ENCODE measurements at regions not wholly inside any gene's neighbourhood (a gene's known extent, or its start where the extent isn't known, plus 50 kb on each side); places are given as distances from the start of the nearest gene placed in this dataset.

GRCh38 chr6:167208819-167209576, 51.2 kb upstream of the GPR31 start:
- H3K4me3 ChIP-seq (ENCODE audit: low read depth, low read length), result no peak overlapping the region

DNA sequence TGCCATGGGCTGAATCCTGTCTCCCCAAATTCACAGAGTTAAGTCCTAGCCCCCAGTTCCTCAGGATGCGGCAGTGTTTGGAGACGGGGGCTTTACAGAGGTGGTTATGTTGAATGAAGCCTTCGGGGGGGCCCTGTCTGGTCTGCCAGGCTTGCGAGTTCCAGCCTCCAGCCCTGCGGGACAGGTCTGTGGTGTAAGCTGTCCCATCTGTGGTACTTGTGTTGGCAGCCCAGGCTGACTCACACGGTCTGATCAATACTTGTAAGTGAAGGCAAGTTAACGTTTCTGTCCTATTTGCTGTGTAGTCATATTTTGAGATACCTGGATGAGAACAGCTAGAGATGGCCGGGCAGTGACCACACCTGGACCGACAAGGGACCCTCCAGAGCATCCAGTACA, 51.8 kb upstream of the GPR31 start:
- TF ChIP-seq, protein P1, sequence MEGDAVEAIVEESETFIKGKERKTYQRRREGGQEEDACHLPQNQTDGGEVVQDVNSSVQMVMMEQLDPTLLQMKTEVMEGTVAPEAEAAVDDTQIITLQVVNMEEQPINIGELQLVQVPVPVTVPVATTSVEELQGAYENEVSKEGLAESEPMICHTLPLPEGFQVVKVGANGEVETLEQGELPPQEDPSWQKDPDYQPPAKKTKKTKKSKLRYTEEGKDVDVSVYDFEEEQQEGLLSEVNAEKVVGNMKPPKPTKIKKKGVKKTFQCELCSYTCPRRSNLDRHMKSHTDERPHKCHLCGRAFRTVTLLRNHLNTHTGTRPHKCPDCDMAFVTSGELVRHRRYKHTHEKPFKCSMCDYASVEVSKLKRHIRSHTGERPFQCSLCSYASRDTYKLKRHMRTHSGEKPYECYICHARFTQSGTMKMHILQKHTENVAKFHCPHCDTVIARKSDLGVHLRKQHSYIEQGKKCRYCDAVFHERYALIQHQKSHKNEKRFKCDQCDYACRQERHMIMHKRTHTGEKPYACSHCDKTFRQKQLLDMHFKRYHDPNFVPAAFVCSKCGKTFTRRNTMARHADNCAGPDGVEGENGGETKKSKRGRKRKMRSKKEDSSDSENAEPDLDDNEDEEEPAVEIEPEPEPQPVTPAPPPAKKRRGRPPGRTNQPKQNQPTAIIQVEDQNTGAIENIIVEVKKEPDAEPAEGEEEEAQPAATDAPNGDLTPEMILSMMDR (IDR thresholded peaks at IDR 0.05; ENCODE audit: low read depth, low read length), result no peak
- ChIA-PET POLR2A (no interaction called here), CTCF (no interaction called here)
- no peak overlapping the region for H3K4me3 ChIP-seq (ENCODE audit: low read depth, low read length)
- no peaks in the 10 kb centered on the region for H3K27me3 ChIP-seq (ENCODE audit: control insufficient read depth, insufficient read depth, low read length)
- H3K9me3 ChIP-seq (ENCODE audit: control insufficient read depth, insufficient read depth, low read length), result peaks cover 26% of the 10 kb centered on the region; the same call in 1 of the 2 replicates
- no peak overlapping the region for H3K27ac ChIP-seq (ENCODE audit: low read depth, low read length)
- DNase-seq (ENCODE audit: low read depth, low spot score), result no peak

More at GRCh38 chr6:167208819-167209576, 51.2 kb upstream of the GPR31 start:
- peaks cover 26% of the 10 kb centered on the region; the same call in 1 of the 2 replicates for H3K9me3 ChIP-seq (ENCODE audit: control insufficient read depth, insufficient read depth, low read length)
- ChIA-PET POLR2A (no interaction called here), CTCF (no interaction called here)
- DNase-seq (ENCODE audit: low read depth, low spot score), result no peak
- no peaks in the 10 kb centered on the region for H3K27me3 ChIP-seq (ENCODE audit: control insufficient read depth, insufficient read depth, low read length)
- H3K27ac ChIP-seq (ENCODE audit: low read depth, low read length), result no peak overlapping the region
- TF ChIP-seq, protein P1 (IDR thresholded peaks at IDR 0.05; ENCODE audit: low read depth, low read length), result no peak

GRCh38 chr6:167210375-167211294, 52.9 kb upstream of the GPR31 start:
- no peak for DNase-seq (ENCODE audit: low read depth, low spot score)
- ChIA-PET CTCF (no interaction called here), POLR2A (no interaction called here)
- Histone ChIP-seq H3K4me3 (ENCODE audit: low read depth, low read length) (no peak overlapping the region), H3K9me3 (ENCODE audit: control insufficient read depth, insufficient read depth, low read length) (peaks cover 26% of the 10 kb centered on the region; the same call in 1 of the 2 replicates), H3K27ac (ENCODE audit: low read depth, low read length) (no peak overlapping the region), H3K27me3 (ENCODE audit: control insufficient read depth, insufficient read depth, low read length) (no peaks in the 10 kb centered on the region)
- TF ChIP-seq, protein P1 (IDR thresholded peaks at IDR 0.05; ENCODE audit: low read depth, low read length), result no peak

- TF ChIP-seq, protein P1 (IDR thresholded peaks at IDR 0.05; ENCODE audit: low read depth, low read length), result no peak
- H3K27me3 ChIP-seq (ENCODE audit: control insufficient read depth, insufficient read depth, low read length), result no peaks in the 10 kb centered on the region
- ChIA-PET CTCF (no interaction called here), POLR2A (no interaction called here)
- no peak for DNase-seq (ENCODE audit: low read depth, low spot score)
- H3K9me3 ChIP-seq (ENCODE audit: control insufficient read depth, insufficient read depth, low read length), result peaks cover 25% of the 10 kb centered on the region; the same call in 1 of the 2 replicates
- H3K27ac ChIP-seq (ENCODE audit: low read depth, low read length), result no peak overlapping the region
- H3K4me3 ChIP-seq (ENCODE audit: low read depth, low read length), result no peak overlapping the region
Measured at GRCh38 chr6:167211295-167211648, 53.5 kb upstream of the GPR31 start.
